Uterus (tissue), 3 donors: ENCODE measurements at regions not wholly inside any gene's neighbourhood (a gene's known extent, or its start where the extent isn't known, plus 50 kb on each side); places are given as distances from the start of the nearest gene placed in this dataset.

Experiments used
- DNase-seq, 2 donors: peaks; one replicate each; pipeline ENCODE4 v3.0.0-alpha.2; 2019 to 2020
- H3K27ac ChIP-seq, 2 donors: fragments of 200-600 bp; sonication (generic); 1 replicate in 1 of 2; 2 replicates in 1 of 2; pipeline ENCODE4 v1.5.1; 2016 to 2018
- H3K27me3 ChIP-seq, 2 donors: fragments of 200-600 bp; sonication (generic); one replicate each; pipeline ENCODE4 v1.5.1; 2018 to 2019; ENCODE audit warnings: control low read depth in 1 of 2
- H3K36me3 ChIP-seq, 2 donors: fragments of 200-600 bp; sonication (generic); one replicate each; pipeline ENCODE4 v1.5.1; 2019; ENCODE audit warnings: control low read depth in 1 of 2
- H3K4me1 ChIP-seq, 2 donors: fragments of 200-600 bp; sonication (generic); one replicate each; pipeline ENCODE4 v1.5.1; 2018 to 2019; ENCODE audit warnings: control low read depth in 1 of 2
- H3K4me3 ChIP-seq, 2 donors: fragments of 200-600 bp; sonication (generic); 1 replicate in 1 of 2; 2 replicates in 1 of 2; pipeline ENCODE4 v1.5.1; 2018 to 2019; ENCODE audit warnings: mild to moderate bottlenecking in 1 of 2
- H3K9me3 ChIP-seq, 2 donors: fragments of 200-600 bp; sonication (generic); one replicate each; pipeline ENCODE4 v1.5.1; 2019; ENCODE audit warnings: control low read depth in 1 of 2
- POLR2A ChIP-seq, 2 donors: fragments of 450-650 bp; IDR thresholded peaks; one replicate each; pipeline ENCODE4 v1.6.1; 2016; ENCODE audit warnings: antibody characterized with exemption in 2 of 2, mild to moderate bottlenecking in 1 of 2, moderate library complexity in 1 of 2
- intact Hi-C: fragments of 100-400 bp; cut with DNase I; formaldehyde crosslinking; loops from one replicate; pipeline ENCODE4 v1.15.1; 2023; ENCODE audit warnings: low total_unique reads
- TF ChIP-seq, protein P1 (sequence below), 4 experiments: fragments of 200-600 bp in 2 of 4; fragments of 450-650 bp in 2 of 4; sonication (generic) in 2 of 4; IDR thresholded peaks; one replicate each; pipeline ENCODE4 v1.5.1; 2016 to 2019; ENCODE audit warnings: antibody characterized with exemption in 4 of 4, mild to moderate bottlenecking in 2 of 4, moderate library complexity in 1 of 4
- donor health status: DM: yes; HTN: yes; CAD: no.

DNA sequence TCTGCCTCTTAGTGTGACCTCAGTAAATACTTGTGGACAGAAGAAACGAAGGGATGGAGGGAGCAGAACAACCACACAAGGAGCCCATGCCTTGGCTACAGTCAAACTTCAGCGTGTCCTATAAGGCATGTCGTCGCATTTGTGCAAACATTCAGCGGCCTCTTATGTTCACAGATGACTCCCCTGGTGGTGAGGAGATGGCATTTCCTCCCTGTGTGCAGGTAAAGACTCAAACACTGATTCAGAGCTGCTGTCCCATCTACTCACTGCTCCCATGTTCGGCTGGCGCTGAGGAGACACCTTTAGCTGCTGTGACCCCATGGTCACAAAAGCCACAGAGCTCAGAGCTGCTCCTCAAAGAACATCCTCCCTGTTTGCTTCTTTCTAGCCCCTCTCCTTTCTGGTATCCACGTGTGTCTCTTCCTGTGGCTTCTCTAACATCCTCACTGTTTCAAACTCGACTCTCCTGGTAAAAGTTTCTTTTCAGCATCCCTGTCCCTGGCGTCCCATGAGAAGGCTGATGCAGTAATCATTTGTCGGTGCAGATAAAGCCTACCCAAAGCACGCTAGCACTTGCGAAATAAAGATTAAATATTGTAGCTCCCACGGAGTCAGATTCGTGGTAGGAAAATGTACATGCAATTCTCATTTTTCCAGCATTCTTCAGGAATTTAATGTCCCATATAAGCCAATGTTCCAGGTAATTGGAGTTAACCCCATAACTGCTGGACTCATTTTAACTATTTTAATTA, 124.9 kb upstream of the NEBL start:
- intact Hi-C loops, result no loop called here

GRCh38 chr10:21021231-21021630, 124.1 kb upstream of the NEBL start:
- no peak for DNase-seq
- Histone ChIP-seq H3K9me3 (no peaks in the 10 kb centered on the region), H3K27ac (no peak overlapping the region), H3K4me3 (no peak overlapping the region), H3K4me1 (no peaks in the 10 kb centered on the region), H3K27me3 (no peaks in the 10 kb centered on the region), H3K36me3 (no peaks in the 10 kb centered on the region)
- TF ChIP-seq POLR2A (IDR thresholded peaks at IDR 0.05), result no peak
- TF ChIP-seq, protein P1, sequence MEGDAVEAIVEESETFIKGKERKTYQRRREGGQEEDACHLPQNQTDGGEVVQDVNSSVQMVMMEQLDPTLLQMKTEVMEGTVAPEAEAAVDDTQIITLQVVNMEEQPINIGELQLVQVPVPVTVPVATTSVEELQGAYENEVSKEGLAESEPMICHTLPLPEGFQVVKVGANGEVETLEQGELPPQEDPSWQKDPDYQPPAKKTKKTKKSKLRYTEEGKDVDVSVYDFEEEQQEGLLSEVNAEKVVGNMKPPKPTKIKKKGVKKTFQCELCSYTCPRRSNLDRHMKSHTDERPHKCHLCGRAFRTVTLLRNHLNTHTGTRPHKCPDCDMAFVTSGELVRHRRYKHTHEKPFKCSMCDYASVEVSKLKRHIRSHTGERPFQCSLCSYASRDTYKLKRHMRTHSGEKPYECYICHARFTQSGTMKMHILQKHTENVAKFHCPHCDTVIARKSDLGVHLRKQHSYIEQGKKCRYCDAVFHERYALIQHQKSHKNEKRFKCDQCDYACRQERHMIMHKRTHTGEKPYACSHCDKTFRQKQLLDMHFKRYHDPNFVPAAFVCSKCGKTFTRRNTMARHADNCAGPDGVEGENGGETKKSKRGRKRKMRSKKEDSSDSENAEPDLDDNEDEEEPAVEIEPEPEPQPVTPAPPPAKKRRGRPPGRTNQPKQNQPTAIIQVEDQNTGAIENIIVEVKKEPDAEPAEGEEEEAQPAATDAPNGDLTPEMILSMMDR (IDR thresholded peaks at IDR 0.05), result no peak
- intact Hi-C loops, result no loop called here

More for the DNA sequence above, 124.9 kb upstream of the NEBL start:
- TF ChIP-seq, protein P1 (IDR thresholded peaks at IDR 0.05), result no peak
- TF ChIP-seq POLR2A (IDR thresholded peaks at IDR 0.05), result no peak
- H3K27ac ChIP-seq, result no peak overlapping the region
- no peak for DNase-seq
- no peaks in the 10 kb centered on the region for H3K4me1 ChIP-seq
- H3K4me3 ChIP-seq, result no peak overlapping the region
- no peaks in the 10 kb centered on the region for H3K27me3 ChIP-seq
- no peaks in the 10 kb centered on the region for H3K36me3 ChIP-seq
- H3K9me3 ChIP-seq, result no peaks in the 10 kb centered on the region

DNA sequence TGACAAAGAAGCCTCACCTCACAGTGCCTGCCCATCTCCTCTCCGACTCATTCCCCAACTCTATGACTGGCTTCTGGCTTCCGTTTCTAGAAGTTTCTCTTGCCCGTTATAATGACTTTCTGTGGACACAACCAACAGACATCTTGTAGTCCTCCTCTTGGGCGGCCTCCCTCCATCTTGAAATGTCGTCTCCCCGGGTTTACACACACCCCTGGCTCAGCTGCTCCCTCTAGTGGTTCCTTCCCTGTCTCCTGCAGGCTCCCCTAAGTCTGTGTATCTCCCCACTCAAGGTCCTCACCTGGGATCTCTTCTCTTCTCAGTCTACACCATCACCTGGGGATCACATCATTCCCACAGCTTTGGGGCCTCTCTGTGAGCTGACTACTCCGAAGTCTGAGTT, 123.4 kb upstream of the NEBL start:
- intact Hi-C loops, result no loop called here
- no peak for DNase-seq
- Histone ChIP-seq H3K27ac (no peak overlapping the region), H3K4me3 (no peak overlapping the region), H3K27me3 (no peaks in the 10 kb centered on the region), H3K9me3 (no peaks in the 10 kb centered on the region), H3K4me1 (no peaks in the 10 kb centered on the region), H3K36me3 (no peaks in the 10 kb centered on the region)
- no peak for TF ChIP-seq POLR2A (IDR thresholded peaks at IDR 0.05)
- TF ChIP-seq, protein P1 (IDR thresholded peaks at IDR 0.05), result no peak

GRCh38 chr10:21019436-21019835, 122.3 kb upstream of the NEBL start:
- Histone ChIP-seq H3K27me3 (no peaks in the 10 kb centered on the region), H3K4me1 (no peaks in the 10 kb centered on the region), H3K9me3 (no peaks in the 10 kb centered on the region), H3K36me3 (no peaks in the 10 kb centered on the region), H3K4me3 (no peak overlapping the region), H3K27ac (no peak overlapping the region)
- TF ChIP-seq, protein P1 (IDR thresholded peaks at IDR 0.05), result no peak
- TF ChIP-seq POLR2A (IDR thresholded peaks at IDR 0.05), result no peak
- intact Hi-C loops, result no loop called here
- no peak for DNase-seq

GRCh38 chr10:21015851-21016250, 118.7 kb upstream of the NEBL start:
- H3K4me1 ChIP-seq, result no peaks in the 10 kb centered on the region
- DNase-seq, result no peak
- H3K27me3 ChIP-seq, result no peaks in the 10 kb centered on the region
- H3K9me3 ChIP-seq, result no peaks in the 10 kb centered on the region
- H3K4me3 ChIP-seq, result no peak overlapping the region
- TF ChIP-seq POLR2A (IDR thresholded peaks at IDR 0.05), result no peak
- TF ChIP-seq, protein P1 (IDR thresholded peaks at IDR 0.05), result no peak
- H3K27ac ChIP-seq, result no peak overlapping the region
- intact Hi-C loops, result no loop called here
- H3K36me3 ChIP-seq, result no peaks in the 10 kb centered on the region
